ENCODE measurements at regions not wholly inside any gene's neighbourhood (a gene's known extent, or its start where the extent isn't known, plus 50 kb on each side); places are given as distances from the start of the nearest gene placed in this dataset.

DNA sequence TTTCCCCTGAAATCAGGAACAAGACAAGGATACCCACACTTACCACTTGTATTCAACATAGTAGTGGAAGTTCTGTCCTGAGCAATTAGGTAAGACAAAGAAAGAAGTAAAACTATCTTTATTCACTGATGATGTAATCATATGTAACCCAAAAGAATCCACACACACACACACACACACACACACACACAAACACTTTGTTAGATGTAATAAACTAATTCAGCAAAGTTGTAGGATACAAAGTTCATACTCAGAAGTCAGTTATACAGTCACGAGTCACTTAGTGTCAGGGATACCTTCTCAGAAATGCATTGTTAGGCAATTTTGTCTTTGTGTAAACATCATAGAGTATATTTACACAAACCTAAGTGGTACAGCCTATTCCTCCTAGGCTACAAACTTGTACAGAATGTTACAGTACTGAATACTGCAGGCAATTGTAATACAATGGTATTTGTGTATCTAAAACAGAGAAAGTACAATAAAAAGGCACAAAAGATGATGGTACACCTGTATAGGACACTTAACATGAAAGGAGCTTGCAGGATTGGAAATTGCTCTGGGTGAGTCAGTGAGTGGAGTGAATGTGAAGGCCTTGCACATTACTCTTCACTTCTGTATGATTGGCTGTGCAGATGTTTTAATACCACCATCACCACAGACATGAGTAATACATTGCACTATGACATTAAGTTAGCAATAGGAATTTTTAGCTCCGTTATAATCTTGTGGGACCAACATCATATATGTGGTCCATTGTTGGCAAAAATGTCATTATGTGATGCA, 370.1 kb downstream of the ZFHX3 start:
- no peaks in the 10 kb centered on the region for H3K9me3 ChIP-seq
- H3K4me3 ChIP-seq: no peak overlapping the region
- ATAC-seq (no peak), DNase-seq (no peak)
- no peaks in the 10 kb centered on the region for H3K36me3 ChIP-seq
- intact Hi-C loops (cut with DNase I; ENCODE audit: low total_unique reads): no loop called here
- in situ Hi-C loops (cut with MboI; ENCODE audit: low sequenced_read_pairs in 4 of 4): no loop called here
- no peak overlapping the region for H3K27ac ChIP-seq
- no peak for TF ChIP-seq POLR2A (IDR thresholded peaks at IDR 0.05)
- TF ChIP-seq, protein P1, sequence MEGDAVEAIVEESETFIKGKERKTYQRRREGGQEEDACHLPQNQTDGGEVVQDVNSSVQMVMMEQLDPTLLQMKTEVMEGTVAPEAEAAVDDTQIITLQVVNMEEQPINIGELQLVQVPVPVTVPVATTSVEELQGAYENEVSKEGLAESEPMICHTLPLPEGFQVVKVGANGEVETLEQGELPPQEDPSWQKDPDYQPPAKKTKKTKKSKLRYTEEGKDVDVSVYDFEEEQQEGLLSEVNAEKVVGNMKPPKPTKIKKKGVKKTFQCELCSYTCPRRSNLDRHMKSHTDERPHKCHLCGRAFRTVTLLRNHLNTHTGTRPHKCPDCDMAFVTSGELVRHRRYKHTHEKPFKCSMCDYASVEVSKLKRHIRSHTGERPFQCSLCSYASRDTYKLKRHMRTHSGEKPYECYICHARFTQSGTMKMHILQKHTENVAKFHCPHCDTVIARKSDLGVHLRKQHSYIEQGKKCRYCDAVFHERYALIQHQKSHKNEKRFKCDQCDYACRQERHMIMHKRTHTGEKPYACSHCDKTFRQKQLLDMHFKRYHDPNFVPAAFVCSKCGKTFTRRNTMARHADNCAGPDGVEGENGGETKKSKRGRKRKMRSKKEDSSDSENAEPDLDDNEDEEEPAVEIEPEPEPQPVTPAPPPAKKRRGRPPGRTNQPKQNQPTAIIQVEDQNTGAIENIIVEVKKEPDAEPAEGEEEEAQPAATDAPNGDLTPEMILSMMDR (IDR thresholded peaks at IDR 0.05 in 4 of 5, conservative IDR thresholded peaks at IDR 0.05 in 1 of 5): no peak
- no peaks in the 10 kb centered on the region for H3K27me3 ChIP-seq
- no peaks in the 10 kb centered on the region for H3K4me1 ChIP-seq

DNA sequence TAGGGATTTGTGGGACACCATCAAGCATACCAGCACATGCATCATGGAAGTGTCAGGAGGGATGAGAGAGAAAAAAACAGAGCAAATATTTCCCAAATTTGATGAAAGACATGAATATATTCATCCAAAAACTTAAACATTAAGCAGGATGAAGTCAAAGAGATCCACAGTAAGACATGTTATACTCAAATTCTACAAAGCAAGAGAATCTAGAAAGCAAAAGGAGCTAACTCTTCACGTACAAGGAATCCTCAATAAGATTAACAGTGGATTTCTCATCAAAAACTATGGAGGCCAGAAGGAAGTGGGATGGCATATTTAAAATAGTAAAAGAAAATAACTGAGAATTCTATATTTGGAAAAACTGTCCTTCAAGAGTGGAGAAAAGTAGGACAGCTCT, 374.8 kb downstream of the ZFHX3 start:
- ATAC-seq (no peak), DNase-seq (no peak)
- no peaks in the 10 kb centered on the region for H3K4me1 ChIP-seq
- H3K27me3 ChIP-seq: no peaks in the 10 kb centered on the region
- no peaks in the 10 kb centered on the region for H3K9me3 ChIP-seq
- TF ChIP-seq, protein P1 (IDR thresholded peaks at IDR 0.05 in 4 of 5, conservative IDR thresholded peaks at IDR 0.05 in 1 of 5): no peak
- TF ChIP-seq POLR2A (IDR thresholded peaks at IDR 0.05): no peak
- no peaks in the 10 kb centered on the region for H3K36me3 ChIP-seq
- no peak overlapping the region for H3K4me3 ChIP-seq
- intact Hi-C loops (cut with DNase I; ENCODE audit: low total_unique reads) (no loop called here), in situ Hi-C loops (cut with MboI; ENCODE audit: low sequenced_read_pairs in 4 of 4) (loop anchor here in 2 of 4 donors (25.0 kb wide), 2 partner anchors 414 to 514 kb away; no protein-coding TSS in a partner anchor)
- H3K27ac ChIP-seq: no peak overlapping the region

DNA sequence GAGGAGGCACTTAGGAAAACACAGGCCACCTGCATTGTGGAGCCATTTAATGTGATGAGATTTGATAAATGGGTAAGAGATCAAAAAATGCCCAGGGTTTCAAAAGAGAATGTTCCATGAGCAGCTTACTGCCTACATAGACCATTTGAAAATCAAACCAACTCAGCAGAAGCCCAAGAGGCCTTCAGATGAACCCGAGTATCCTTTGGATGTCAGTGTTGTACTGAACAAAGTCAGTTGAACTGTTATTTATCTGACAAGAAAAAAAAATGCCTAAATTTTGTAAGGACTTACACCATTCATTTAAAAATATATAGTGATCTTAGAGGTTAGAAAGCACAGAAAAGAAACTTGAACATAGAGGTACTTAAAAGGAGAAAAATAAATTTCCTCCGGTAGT, 381.7 kb downstream of the ZFHX3 start:
- DNase-seq: no peak
- no peak for ATAC-seq
- Histone ChIP-seq H3K36me3 (no peaks in the 10 kb centered on the region), H3K4me1 (peaks cover 7 to 18% of the 10 kb centered on the region in 2 donors), H3K27me3 (no peaks in the 10 kb centered on the region), H3K9me3 (no peaks in the 10 kb centered on the region), H3K27ac (no peak overlapping the region), H3K4me3 (no peak overlapping the region)
- in situ Hi-C loops (cut with MboI; ENCODE audit: low sequenced_read_pairs in 4 of 4) (loop anchor here in 2 of 4 donors (25.0 kb wide), 2 partner anchors 421 to 521 kb away; no protein-coding TSS in a partner anchor), intact Hi-C loops (cut with DNase I; ENCODE audit: low total_unique reads) (loop anchor here (10.0 kb wide), 1 partner anchor 529 kb away; no protein-coding TSS in a partner anchor)
- TF ChIP-seq, protein P1 (IDR thresholded peaks at IDR 0.05 in 4 of 5, conservative IDR thresholded peaks at IDR 0.05 in 1 of 5): no peak
- TF ChIP-seq POLR2A (IDR thresholded peaks at IDR 0.05): no peak

DNA sequence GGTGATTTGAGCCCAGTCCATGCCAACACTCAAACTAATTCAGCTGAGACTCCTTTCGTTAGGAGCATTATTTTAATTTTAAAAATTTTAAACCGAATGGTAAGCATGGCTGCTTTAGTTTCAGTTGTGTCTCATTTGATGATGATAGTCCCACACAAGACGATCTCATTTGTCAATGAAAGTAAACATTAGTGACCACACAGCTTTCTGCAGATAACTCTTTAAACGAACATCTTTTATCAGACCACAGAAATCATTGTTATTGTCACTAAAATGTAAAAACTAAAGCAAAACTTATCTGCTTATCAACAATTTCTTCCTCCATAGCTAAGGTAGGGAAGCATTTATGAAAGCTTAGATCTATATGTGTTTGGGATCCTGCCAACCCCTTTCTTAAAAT, 382.2 kb downstream of the ZFHX3 start:
- intact Hi-C loops (cut with DNase I; ENCODE audit: low total_unique reads) (loop anchor here (10.0 kb wide), 1 partner anchor 529 kb away; no protein-coding TSS in a partner anchor), in situ Hi-C loops (cut with MboI; ENCODE audit: low sequenced_read_pairs in 4 of 4) (loop anchor here in 2 of 4 donors (25.0 kb wide), 2 partner anchors 422 to 522 kb away; no protein-coding TSS in a partner anchor)
- ATAC-seq (no peak), DNase-seq (no peak)
- H3K27me3 ChIP-seq: no peaks in the 10 kb centered on the region
- H3K4me1 ChIP-seq: peaks cover 7 to 18% of the 10 kb centered on the region in 2 donors
- no peaks in the 10 kb centered on the region for H3K36me3 ChIP-seq
- peak overlapping the region in 1 of 4 donors; percentile 34 for H3K27ac ChIP-seq
- peak overlapping the region; percentile 73 to 86 (median 82) for H3K4me3 ChIP-seq
- no peak for TF ChIP-seq POLR2A (IDR thresholded peaks at IDR 0.05)
- TF ChIP-seq, protein P1 (IDR thresholded peaks at IDR 0.05 in 4 of 5, conservative IDR thresholded peaks at IDR 0.05 in 1 of 5): no peak
- H3K9me3 ChIP-seq: no peaks in the 10 kb centered on the region
